SJCRH30 (cell line): ENCODE measurements at regions not wholly inside any gene's neighbourhood (a gene's known extent, or its start where the extent isn't known, plus 50 kb on each side); places are given as distances from the start of the nearest gene placed in this dataset.
"Not testable (repeated sequence)": the region's sequence is repeated elsewhere in the genome, so short reads cannot be mapped to it uniquely, and the experiment has no call there.

Experiments used
- DNase-seq, 2 experiments: peaks; one replicate each; pipeline ENCODE4 v3.0.0-alpha.2; 2015 to 2020
- H3K27ac ChIP-seq: fragments of 250-450 bp; sonication (Bioruptor Pico); 2 replicates; pipeline ENCODE4 v1.5.1; 2020; ENCODE audit warnings: mild to moderate bottlenecking, moderate library complexity
- H3K27me3 ChIP-seq: fragments of 250-450 bp; sonication (Bioruptor Pico); 2 replicates; pipeline ENCODE4 v1.5.1; 2020; ENCODE audit warnings: mild to moderate bottlenecking, moderate library complexity
- H3K36me3 ChIP-seq: fragments of 250-450 bp; sonication (Bioruptor Pico); 2 replicates; pipeline ENCODE4 v1.5.1; 2020; ENCODE audit warnings: mild to moderate bottlenecking, moderate library complexity
- H3K4me1 ChIP-seq: fragments of 250-450 bp; sonication (Bioruptor Pico); 2 replicates; pipeline ENCODE4 v1.5.1; 2020; ENCODE audit warnings: mild to moderate bottlenecking, moderate library complexity
- H3K4me3 ChIP-seq: fragments of 250-450 bp; sonication (Bioruptor Pico); 2 replicates; pipeline ENCODE4 v1.5.1; 2020; ENCODE audit warnings: mild to moderate bottlenecking, moderate library complexity
- H3K9me3 ChIP-seq: fragments of 250-450 bp; sonication (Bioruptor Pico); replicated peaks from 2 replicates; pipeline ENCODE4 v1.5.1; 2020; ENCODE audit warnings: mild to moderate bottlenecking, moderate library complexity

- Histone ChIP-seq H3K4me3 (no peak overlapping the region), H3K27ac (no peak overlapping the region), H3K4me1 (no peaks in the 10 kb centered on the region), H3K27me3 (no peaks in the 10 kb centered on the region), H3K9me3 (no peaks in the 10 kb centered on the region), H3K36me3 (no peaks in the 10 kb centered on the region)
- no peak for DNase-seq
Measured at GRCh38 chr7:67644151-67644550, 647.5 kb downstream of the TYW1 start.

GRCh38 chr7:67652937-67653336 is 656.3 kb downstream of the TYW1 start:
- no peaks in the 10 kb centered on the region for H3K4me1 ChIP-seq
- no peaks in the 10 kb centered on the region for H3K36me3 ChIP-seq
- 0 out of 2 replicates have a peak, but pooled peaks cover 4% of the 10 kb centered on the region for H3K27me3 ChIP-seq
- H3K9me3 ChIP-seq, result no peaks in the 10 kb centered on the region
- no peak overlapping the region for H3K27ac ChIP-seq
- no peak overlapping the region for H3K4me3 ChIP-seq
- no peak for DNase-seq

GRCh38 chr7:67653856-67654454 is 657.3 kb downstream of the TYW1 start:
- no peaks in the 10 kb centered on the region for H3K9me3 ChIP-seq
- no peaks in the 10 kb centered on the region for H3K4me1 ChIP-seq
- 0 out of 2 replicates have a peak, but pooled peaks cover 4% of the 10 kb centered on the region for H3K27me3 ChIP-seq
- no peak overlapping the region for H3K4me3 ChIP-seq
- H3K36me3 ChIP-seq, result no peaks in the 10 kb centered on the region
- DNase-seq, result no peak
- H3K27ac ChIP-seq, result no peak overlapping the region

GRCh38 chr7:67654642-67655041 is 658.0 kb downstream of the TYW1 start:
- no peaks in the 10 kb centered on the region for H3K36me3 ChIP-seq
- no peaks in the 10 kb centered on the region for H3K9me3 ChIP-seq
- no peak for DNase-seq
- H3K27ac ChIP-seq, result no peak overlapping the region
- H3K4me3 ChIP-seq, result no peak overlapping the region
- no peaks in the 10 kb centered on the region for H3K4me1 ChIP-seq
- 0 out of 2 replicates have a peak, but pooled peaks cover 4% of the 10 kb centered on the region for H3K27me3 ChIP-seq

- H3K4me3 ChIP-seq, result no peak overlapping the region
- H3K27ac ChIP-seq, result no peak overlapping the region
- no peaks in the 10 kb centered on the region for H3K36me3 ChIP-seq
- 0 out of 2 replicates have a peak, but pooled peaks cover 4% of the 10 kb centered on the region for H3K27me3 ChIP-seq
- DNase-seq, result no peak
- no peaks in the 10 kb centered on the region for H3K9me3 ChIP-seq
- H3K4me1 ChIP-seq, result no peaks in the 10 kb centered on the region
Measured at GRCh38 chr7:67655168-67655567, 658.5 kb downstream of the TYW1 start.

GRCh38 chr7:67659091-67659490 is 662.5 kb downstream of the TYW1 start:
- Histone ChIP-seq H3K9me3 (no peaks in the 10 kb centered on the region), H3K36me3 (no peaks in the 10 kb centered on the region), H3K27me3 (no peaks in the 10 kb centered on the region), H3K27ac (no peak overlapping the region), H3K4me1 (no peaks in the 10 kb centered on the region), H3K4me3 (no peak overlapping the region)
- DNase-seq, result no peak

- H3K9me3 ChIP-seq, result no peaks in the 10 kb centered on the region
- H3K27me3 ChIP-seq, result no peaks in the 10 kb centered on the region
- H3K4me1 ChIP-seq, result no peaks in the 10 kb centered on the region
- no peak for DNase-seq
- H3K4me3 ChIP-seq, result no peak overlapping the region
- no peak overlapping the region for H3K27ac ChIP-seq
- H3K36me3 ChIP-seq, result no peaks in the 10 kb centered on the region
Measured at GRCh38 chr7:67662804-67663203, 666.2 kb downstream of the TYW1 start.

GRCh38 chr7:67663644-67664043 is 667.0 kb downstream of the TYW1 start:
- no peak overlapping the region for H3K27ac ChIP-seq
- H3K27me3 ChIP-seq, result no peaks in the 10 kb centered on the region
- DNase-seq, result no peak
- no peak overlapping the region for H3K4me3 ChIP-seq
- H3K4me1 ChIP-seq, result no peaks in the 10 kb centered on the region
- H3K9me3 ChIP-seq, result no peaks in the 10 kb centered on the region
- H3K36me3 ChIP-seq, result no peaks in the 10 kb centered on the region

- H3K9me3 ChIP-seq, result not testable (repeated sequence)
Measured at GRCh38 chr7:67666359-67666758, 669.7 kb downstream of the TYW1 start.

GRCh38 chr7:67671006-67671548 is 674.4 kb downstream of the TYW1 start:
- no peaks in the 10 kb centered on the region for H3K36me3 ChIP-seq
- no peaks in the 10 kb centered on the region for H3K4me1 ChIP-seq
- no peak overlapping the region for H3K27ac ChIP-seq
- no peaks in the 10 kb centered on the region for H3K9me3 ChIP-seq
- no peak for DNase-seq
- no peaks in the 10 kb centered on the region for H3K27me3 ChIP-seq
- H3K4me3 ChIP-seq, result no peak overlapping the region

More at GRCh38 chr7:67666359-67666758, 669.7 kb downstream of the TYW1 start:
- not testable (repeated sequence) for H3K27me3 ChIP-seq, H3K36me3 ChIP-seq, H3K4me3 ChIP-seq, H3K4me1 ChIP-seq, H3K27ac ChIP-seq, DNase-seq

- Histone ChIP-seq H3K27ac (no peak overlapping the region), H3K27me3 (no peaks in the 10 kb centered on the region), H3K9me3 (no peaks in the 10 kb centered on the region), H3K4me3 (no peak overlapping the region), H3K4me1 (no peaks in the 10 kb centered on the region), H3K36me3 (no peaks in the 10 kb centered on the region)
- no peak for DNase-seq
Measured at GRCh38 chr7:67673861-67674260, 677.2 kb downstream of the TYW1 start.

GRCh38 chr7:67674862-67675261 is 678.2 kb downstream of the TYW1 start:
- not testable (repeated sequence) for H3K36me3 ChIP-seq, DNase-seq, H3K9me3 ChIP-seq, H3K27me3 ChIP-seq, H3K27ac ChIP-seq, H3K4me1 ChIP-seq, H3K4me3 ChIP-seq

GRCh38 chr7:67675971-67676370 is 679.3 kb downstream of the TYW1 start:
- H3K36me3 ChIP-seq, result no peaks in the 10 kb centered on the region
- no peaks in the 10 kb centered on the region for H3K4me1 ChIP-seq
- H3K27me3 ChIP-seq, result no peaks in the 10 kb centered on the region
- H3K27ac ChIP-seq, result no peak overlapping the region
- DNase-seq, result no peak
- no peak overlapping the region for H3K4me3 ChIP-seq
- no peaks in the 10 kb centered on the region for H3K9me3 ChIP-seq

GRCh38 chr7:67678419-67678818 is 681.8 kb downstream of the TYW1 start:
- Histone ChIP-seq H3K27ac (no peak overlapping the region), H3K9me3 (no peaks in the 10 kb centered on the region), H3K27me3 (no peaks in the 10 kb centered on the region), H3K4me1 (no peaks in the 10 kb centered on the region), H3K36me3 (no peaks in the 10 kb centered on the region), H3K4me3 (no peak overlapping the region)
- no peak for DNase-seq

GRCh38 chr7:67683628-67684027 is 687.0 kb downstream of the TYW1 start:
- no peak for DNase-seq
- H3K4me3 ChIP-seq, result no peak overlapping the region
- H3K27ac ChIP-seq, result no peak overlapping the region
- H3K9me3 ChIP-seq, result no peaks in the 10 kb centered on the region
- H3K36me3 ChIP-seq, result no peaks in the 10 kb centered on the region
- no peaks in the 10 kb centered on the region for H3K4me1 ChIP-seq
- H3K27me3 ChIP-seq, result no peaks in the 10 kb centered on the region

GRCh38 chr7:67690700-67691099 is 694.1 kb downstream of the TYW1 start:
- Histone ChIP-seq H3K27ac (no peak overlapping the region), H3K36me3 (no peaks in the 10 kb centered on the region), H3K4me1 (no peaks in the 10 kb centered on the region), H3K9me3 (no peaks in the 10 kb centered on the region), H3K27me3 (peaks cover 3% of the 10 kb centered on the region; the same call in 1 of the 2 replicates), H3K4me3 (no peak overlapping the region)
- DNase-seq, result no peak
